Erythroblast (primary cell): ENCODE measurements at regions not wholly inside any gene's neighbourhood (a gene's known extent, or its start where the extent isn't known, plus 50 kb on each side); places are given as distances from the start of the nearest gene placed in this dataset.

ENCODE experiments used
- GATA1 ChIP-seq: IDR thresholded peaks from 2 replicates; pipeline ENCODE4 v1.6.1; 2011; ENCODE audit warnings: low read depth, mild to moderate bottlenecking, control low read depth, low read length, moderate library complexity
- POLR2A ChIP-seq: IDR thresholded peaks from 2 replicates; pipeline ENCODE4 v1.6.1; 2011; ENCODE audit warnings: mild to moderate bottlenecking, low read length

DNA sequence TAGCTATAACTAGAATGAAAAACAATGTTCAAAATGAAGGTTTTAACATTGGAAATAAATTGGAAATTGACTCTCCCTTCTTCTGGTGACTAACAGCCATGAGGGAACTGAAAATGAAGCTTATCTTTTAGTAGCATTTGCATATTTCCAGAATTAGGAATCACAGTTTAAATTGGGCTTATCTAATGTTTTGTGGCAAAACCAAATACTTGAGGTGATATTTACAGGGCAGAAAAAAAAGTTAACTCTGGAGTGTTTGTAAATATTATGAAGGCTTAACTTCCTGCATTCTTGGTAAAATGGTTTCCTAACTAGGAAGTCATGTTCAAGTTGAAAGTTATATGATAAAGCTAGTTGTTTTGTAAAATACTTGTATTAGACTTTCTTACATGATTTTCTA lies 96.4 kb upstream of the SOX9 start:
- TF ChIP-seq POLR2A (no peak), GATA1 (no peak)
